ENCODE measurements at regions not wholly inside any gene's neighbourhood (a gene's known extent, or its start where the extent isn't known, plus 50 kb on each side); places are given as distances from the start of the nearest gene placed in this dataset.

DNA sequence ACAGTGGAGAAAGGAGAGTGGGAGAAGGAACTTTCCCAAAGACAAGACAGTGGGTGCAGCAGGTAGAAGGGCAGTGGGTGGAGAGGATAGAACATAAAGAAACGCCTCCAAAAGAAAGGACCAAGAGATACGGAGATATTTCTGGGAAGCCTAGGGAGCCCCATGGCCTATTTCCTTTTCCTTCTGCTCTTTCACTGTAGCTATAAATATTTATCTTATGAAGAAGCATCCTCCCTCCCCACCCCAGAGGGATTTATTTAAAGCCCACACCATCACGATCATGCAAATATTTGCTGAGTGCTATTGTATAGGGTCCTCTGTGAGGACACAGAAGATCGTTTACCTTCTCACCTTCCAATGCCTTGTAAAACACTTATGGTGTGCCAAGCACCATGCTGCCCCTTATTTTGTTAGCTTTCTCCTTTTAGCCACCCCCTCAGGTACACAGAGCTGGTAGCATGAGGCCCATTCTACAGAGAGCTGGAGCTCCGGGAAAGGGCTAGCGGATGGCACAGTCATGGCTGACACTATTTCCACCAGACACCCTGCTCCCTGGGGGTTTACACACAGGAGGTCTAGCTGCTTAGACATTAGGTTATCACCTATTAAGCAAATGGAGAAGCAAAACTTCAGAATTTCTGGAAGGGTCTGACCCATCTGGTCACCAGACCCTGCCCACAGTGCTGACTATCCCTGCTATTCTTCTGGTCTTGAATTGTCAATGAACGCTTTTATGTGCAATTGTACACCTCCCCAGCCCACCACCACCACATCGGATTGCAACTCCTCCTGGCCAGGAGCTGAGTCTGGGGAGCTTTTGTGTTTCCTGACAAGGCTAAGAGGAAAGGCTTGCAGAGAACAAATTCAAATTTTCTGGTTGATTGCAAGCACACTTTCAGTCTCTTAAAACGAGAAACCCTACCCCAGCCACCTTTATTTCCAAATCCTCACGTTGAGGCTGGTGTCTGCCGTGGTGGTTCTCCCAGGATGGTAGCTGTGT, 91.8 kb upstream of the KLF7 start:
- DNase-seq (ENCODE audit: low spot score) = no peak

GRCh38 chr2:207258263-207258991, 92.7 kb upstream of the KLF7 start:
- DNase-seq (ENCODE audit: low spot score) = no peak

GRCh38 chr2:207260021-207260420, 94.3 kb upstream of the KLF7 start:
- no peak for DNase-seq (ENCODE audit: low spot score)

- DNase-seq (ENCODE audit: low spot score) = no peak
Measured at GRCh38 chr2:207260947-207261346, 95.2 kb upstream of the KLF7 start.

DNA sequence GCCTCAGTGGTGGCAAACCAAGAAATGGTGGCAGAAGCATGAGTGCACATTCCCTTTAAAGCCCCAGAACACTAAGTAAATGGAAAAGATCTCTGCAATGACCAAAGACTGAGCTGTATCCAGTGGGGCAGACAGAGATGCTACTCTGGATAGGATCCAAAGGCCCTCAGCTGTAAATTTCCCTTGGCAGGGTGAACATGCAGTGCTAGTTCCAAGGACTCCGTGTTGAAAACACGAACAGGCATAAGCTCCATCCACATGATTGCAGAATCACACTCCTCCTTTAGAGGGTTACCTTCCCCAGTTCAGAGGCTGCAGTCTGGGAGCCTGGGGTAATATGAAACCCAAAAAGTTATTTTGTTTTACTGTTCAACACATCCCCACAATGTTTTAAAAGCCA, 98.6 kb upstream of the KLF7 start:
- no peak for DNase-seq (ENCODE audit: low spot score)

DNA sequence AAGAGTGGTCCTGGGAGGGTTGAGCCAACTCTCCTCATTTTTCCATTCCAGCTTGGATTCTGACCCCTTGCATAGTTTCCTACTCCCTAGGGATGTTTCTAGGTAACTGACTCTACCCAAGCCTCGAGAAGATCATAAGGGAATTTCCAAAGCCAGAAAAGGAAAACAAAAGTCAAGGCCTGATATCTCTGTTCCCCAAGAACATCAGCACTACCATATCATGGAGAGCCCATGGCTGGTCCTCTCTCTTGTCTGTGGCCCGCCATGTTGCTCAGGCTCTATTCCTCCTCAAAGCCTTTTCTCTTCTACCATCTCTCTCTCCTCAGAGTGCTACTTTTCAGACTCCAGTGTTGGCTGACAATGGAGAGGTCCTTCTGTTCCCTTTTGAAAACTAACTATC, 99.6 kb upstream of the KLF7 start:
- no peak for DNase-seq (ENCODE audit: low spot score)

GRCh38 chr2:207265869-207266268, 100.1 kb upstream of the KLF7 start:
- DNase-seq (ENCODE audit: low spot score) = no peak

DNA sequence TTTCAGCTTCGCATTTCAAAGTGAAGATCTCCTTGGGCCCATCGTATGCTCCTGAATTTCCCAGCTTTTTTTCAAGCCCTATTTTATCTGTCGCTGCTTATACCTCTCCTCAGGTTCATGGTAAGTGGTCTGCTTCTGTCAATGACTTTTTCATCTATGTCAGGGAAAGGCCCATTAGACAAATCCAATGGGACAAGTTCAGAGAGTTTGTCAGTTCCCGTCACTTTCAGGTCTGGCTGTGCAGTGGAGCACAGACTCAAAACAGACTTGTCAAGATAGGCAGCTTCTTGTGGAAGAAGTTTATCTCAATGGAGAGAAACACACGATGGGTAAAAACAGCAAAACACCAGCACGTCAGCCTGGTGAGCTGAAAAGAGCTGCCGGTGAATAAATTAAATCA, 100.9 kb upstream of the KLF7 start:
- no peak for DNase-seq (ENCODE audit: low spot score)

- no peak for DNase-seq (ENCODE audit: low spot score)
Measured at GRCh38 chr2:207269038-207269437, 103.3 kb upstream of the KLF7 start.

DNA sequence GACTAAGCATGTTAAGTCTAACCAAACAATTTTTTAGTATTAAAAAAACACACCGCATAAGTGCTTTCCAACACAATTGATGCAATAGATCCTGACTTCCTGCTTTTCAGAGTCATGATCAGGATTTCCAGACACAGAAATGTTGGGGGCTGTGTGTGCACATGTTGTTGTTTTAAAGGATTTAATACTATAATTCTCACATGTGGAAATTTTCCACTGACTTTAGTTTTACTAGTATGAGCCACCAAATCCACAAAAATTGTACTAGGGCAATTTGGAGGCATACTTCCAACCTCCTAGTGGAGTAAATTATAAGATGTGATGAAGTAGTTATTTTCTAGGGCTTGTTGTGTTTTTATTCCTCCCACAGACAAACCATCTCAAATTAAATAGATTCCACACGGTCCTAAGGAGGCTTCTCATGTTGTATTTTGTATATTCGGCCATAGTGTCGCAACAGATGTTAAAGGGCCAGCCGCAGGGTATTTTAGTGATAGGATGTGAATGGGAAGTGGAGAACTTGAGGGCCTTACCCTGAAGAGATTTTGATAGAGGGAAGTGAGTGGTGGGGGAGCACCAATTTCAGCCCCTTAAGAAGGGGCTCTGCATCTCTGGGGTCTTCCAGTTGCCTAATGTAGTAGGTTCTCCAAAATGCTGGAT, 108.9 kb upstream of the KLF7 start:
- no peak for DNase-seq (ENCODE audit: low spot score)

DNA sequence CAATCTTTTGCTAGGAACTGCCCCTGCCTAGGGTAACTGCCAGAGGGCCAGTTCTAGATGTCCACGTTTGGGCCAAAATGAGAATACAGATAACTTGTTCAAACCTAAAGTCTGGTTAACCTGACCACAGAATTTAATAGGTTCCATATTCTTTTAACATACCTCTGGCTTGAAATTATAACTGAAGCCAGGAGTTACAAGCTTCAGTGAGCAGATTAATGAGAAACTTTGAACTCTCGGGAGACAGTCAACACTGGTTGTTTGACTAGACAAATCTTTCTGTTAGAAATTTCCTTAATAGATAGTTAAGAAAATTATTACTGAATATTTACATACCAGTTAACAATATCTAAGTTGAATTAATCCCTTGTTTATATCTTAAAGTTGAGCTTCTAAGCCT, 110.0 kb upstream of the KLF7 start:
- DNase-seq (ENCODE audit: low spot score) = no peak

DNA sequence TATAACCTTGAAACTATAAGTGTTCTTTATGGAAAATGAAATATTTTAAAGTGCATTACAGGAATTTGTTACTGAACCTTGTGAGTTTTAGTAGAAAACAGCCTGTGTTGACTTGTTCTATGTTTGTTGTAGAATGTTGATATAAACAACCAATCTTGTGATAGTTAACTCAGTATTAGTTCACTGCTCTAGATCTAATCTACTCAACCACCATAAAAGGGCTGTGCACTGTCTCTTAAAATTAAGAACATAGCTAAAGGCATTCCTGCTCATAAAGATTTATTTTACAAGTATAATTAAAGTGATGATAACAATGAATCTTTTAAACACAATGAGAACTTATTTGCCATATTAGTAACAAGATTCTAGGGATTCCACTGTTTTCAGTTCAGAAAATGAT, 110.5 kb upstream of the KLF7 start:
- no peak for DNase-seq (ENCODE audit: low spot score)

GRCh38 chr2:207276858-207277257, 111.1 kb upstream of the KLF7 start:
- DNase-seq (ENCODE audit: low spot score) = no peak

- no peak for DNase-seq (ENCODE audit: low spot score)
Measured at GRCh38 chr2:207279520-207279919, 113.8 kb upstream of the KLF7 start.

GRCh38 chr2:207281436-207281835, 115.7 kb upstream of the KLF7 start:
- DNase-seq (ENCODE audit: low spot score) = no peak

- no peak for DNase-seq (ENCODE audit: low spot score)
Measured at GRCh38 chr2:207282916-207283315, 117.2 kb upstream of the KLF7 start.

GRCh38 chr2:207283356-207283755, 117.6 kb upstream of the KLF7 start:
- DNase-seq (ENCODE audit: low spot score) = no peak

- DNase-seq (ENCODE audit: low spot score) = no peak
Measured at GRCh38 chr2:207284556-207285472, 119.1 kb upstream of the KLF7 start.

GRCh38 chr2:207285473-207285815, 119.7 kb upstream of the KLF7 start:
- no peak for DNase-seq (ENCODE audit: low spot score)

- DNase-seq (ENCODE audit: low spot score) = no peak
Measured at GRCh38 chr2:207286106-207286505, 120.4 kb upstream of the KLF7 start.

- no peak for DNase-seq (ENCODE audit: low spot score)
Measured at GRCh38 chr2:207288628-207289027, 122.9 kb upstream of the KLF7 start.

Data from hematopoietic multipotent progenitor cell treated with erythropoietin and hydrocortisone succinate and interleukin-3 and kit ligand, for 15 days (in vitro differentiated cells).